H1 (cell line): ENCODE measurements at regions not wholly inside any gene's neighbourhood (a gene's known extent, or its start where the extent isn't known, plus 50 kb on each side); places are given as distances from the start of the nearest gene placed in this dataset.

Experiments
- CTCF ChIA-PET: fragments of 300-600 bp; sonication (Branson Sonifier 250); formaldehyde crosslinking; loops from one replicate; lab custom pipeline; 2021; ENCODE audit not compliant: partially characterized antibody; lab: Charles Lee
- POLR2A ChIA-PET: fragments of 300-600 bp; sonication (Branson Sonifier 250); formaldehyde crosslinking; loops from one replicate; lab custom pipeline; 2021; ENCODE audit warnings: inconsistent platforms; ENCODE audit not compliant: partially characterized antibody; lab: Charles Lee
- DNase-seq, 2 experiments: peaks; one replicate each; pipeline versions ENCODE4 v3.0.0 to v3.0.0-alpha.2; 2010 to 2022; ENCODE audit warnings: low spot score in 2 of 2, low read depth in 1 of 2, mixed read lengths in 1 of 2
- FAIRE-seq: peaks from 2 replicates; lab custom pipeline; 2011; peaks lifted over from hg19 to GRCh38; lab: Jason Lieb, UNC
- H2AFZ ChIP-seq: 2 replicates; pipeline ENCODE4 v1.8.1; 2012; ENCODE audit warnings: low read length, inconsistent platforms
- H2AK5ac ChIP-seq: 2 replicates; pipeline ENCODE4 v1.6.1; 2013; ENCODE audit warnings: low read depth, low read length
- H2BK120ac ChIP-seq: replicated peaks from 2 replicates; pipeline ENCODE3; 2013; ENCODE audit warnings: low read depth, low read length, inconsistent platforms
- H2BK12ac ChIP-seq: 2 replicates; pipeline ENCODE4 v1.6.1; 2013; ENCODE audit warnings: low read depth, low read length
- H2BK15ac ChIP-seq: 2 replicates; pipeline ENCODE4 v1.6.1; 2013; ENCODE audit warnings: low read length
- H2BK20ac ChIP-seq: 2 replicates; pipeline ENCODE4 v1.6.1; 2013; ENCODE audit warnings: low read length
- H2BK5ac ChIP-seq: 2 replicates; pipeline ENCODE4 v1.6.1; 2013; ENCODE audit warnings: low read depth, low read length
- H3K14ac ChIP-seq: 2 replicates; pipeline ENCODE4 v1.6.1; 2013; ENCODE audit warnings: inconsistent platforms; ENCODE audit not compliant: insufficient read length
- H3K18ac ChIP-seq: 2 replicates; pipeline ENCODE4 v1.6.1; 2013; ENCODE audit warnings: low read length; ENCODE audit errors: extremely low read depth
- H3K23ac ChIP-seq: 2 replicates; pipeline ENCODE4 v1.6.1; 2013; ENCODE audit warnings: inconsistent platforms; ENCODE audit not compliant: insufficient read length
- H3K23me2 ChIP-seq: 2 replicates; pipeline ENCODE4 v1.6.1; 2013; ENCODE audit warnings: low read depth, low read length
- H3K27ac ChIP-seq: 2 replicates; pipeline ENCODE4 v1.6.1; 2011; ENCODE audit warnings: low read depth, low read length, inconsistent platforms
- H3K27me3 ChIP-seq, 4 experiments: replicated peaks in 1 of 4; 1 replicate in 1 of 4; 2 replicates in 3 of 4; pipeline versions ENCODE4 v1.6.1 to v1.8.1; 2011 to 2013; ENCODE audit warnings: low read length in 3 of 4, mild to moderate bottlenecking in 3 of 4, inconsistent platforms in 2 of 4, mixed read lengths in 2 of 4, moderate library complexity in 1 of 4; ENCODE audit not compliant: control insufficient read depth in 3 of 4, insufficient read depth in 3 of 4; ENCODE audit errors: extremely low read depth in 1 of 4
- H3K36me3 ChIP-seq, 4 experiments: 2 replicates each; pipeline versions ENCODE4 v1.6.1 to v1.8.1; 2011 to 2013; ENCODE audit warnings: mild to moderate bottlenecking in 4 of 4, low read length in 3 of 4, moderate library complexity in 2 of 4, control low read depth in 1 of 4, inconsistent platforms in 1 of 4; ENCODE audit not compliant: insufficient read depth in 4 of 4, control insufficient read depth in 2 of 4
- H3K4ac ChIP-seq: replicated peaks from 2 replicates; pipeline ENCODE3; 2013; ENCODE audit warnings: low read length, low read depth, mixed read lengths, inconsistent platforms; ENCODE audit not compliant: insufficient read length
- H3K4me1 ChIP-seq, 4 experiments: replicated peaks in 1 of 4; 1 replicate in 1 of 4; 2 replicates in 3 of 4; pipeline versions ENCODE4 v1.6.1 to v1.8.1; 2011 to 2013; ENCODE audit warnings: low read length in 3 of 4, inconsistent platforms in 2 of 4, mixed read lengths in 1 of 4; ENCODE audit not compliant: insufficient read depth in 4 of 4, control insufficient read depth in 3 of 4
- H3K4me2 ChIP-seq, 2 experiments: 2 replicates each; pipeline versions ENCODE4 v1.6.1 to v1.8.1; 2011 to 2013; ENCODE audit warnings: low read depth in 2 of 2, low read length in 2 of 2, control low read depth in 1 of 2, inconsistent platforms in 1 of 2, mild to moderate bottlenecking in 1 of 2; ENCODE audit not compliant: insufficient read depth in 1 of 2
- H3K4me3 ChIP-seq, 4 experiments: fragments of 200-600, 300-600 bp in 1 of 4; sonication (generic), shearing (Covaris generic), sonication (Bioruptor Twin) in 1 of 4; 2 replicates each; pipeline versions ENCODE4 v1.5.1 to v1.8.1; 2011 to 2016; ENCODE audit warnings: low read length in 4 of 4, low read depth in 3 of 4, control low read depth in 2 of 4, inconsistent platforms in 2 of 4, mild to moderate bottlenecking in 2 of 4, mixed read lengths in 1 of 4, moderate library complexity in 1 of 4; ENCODE audit not compliant: insufficient read depth in 2 of 4; ENCODE audit errors: extremely low read depth in 1 of 4
- H3K56ac ChIP-seq: replicated peaks from 2 replicates; pipeline ENCODE3; 2013; ENCODE audit warnings: low read depth, mild to moderate bottlenecking, mixed read lengths, low read length, inconsistent platforms; ENCODE audit not compliant: insufficient read length
- H3K79me1 ChIP-seq: 2 replicates; pipeline ENCODE4 v1.6.1; 2013; ENCODE audit warnings: low read depth, low read length, control low read depth
- H3K79me2 ChIP-seq, 2 experiments: 2 replicates each; pipeline versions ENCODE4 v1.6.1 to v1.8.1; 2012 to 2013; ENCODE audit warnings: low read length in 2 of 2, mild to moderate bottlenecking in 2 of 2, inconsistent platforms in 1 of 2; ENCODE audit not compliant: insufficient read depth in 2 of 2, control insufficient read depth in 1 of 2
- H3K9ac ChIP-seq, 4 experiments: replicated peaks in 1 of 4; 1 replicate in 1 of 4; 2 replicates in 3 of 4; pipeline versions ENCODE4 v1.6.1 to v1.8.1; 2011 to 2013; ENCODE audit warnings: low read depth in 3 of 4, low read length in 3 of 4, control low read depth in 2 of 4, mild to moderate bottlenecking in 2 of 4, moderate library complexity in 2 of 4, inconsistent platforms in 1 of 4; ENCODE audit errors: extremely low read depth in 1 of 4
- H3K9me3 ChIP-seq, 2 experiments: 2 replicates each; pipeline versions ENCODE4 v1.6.1 to v1.8.1; 2012 to 2013; ENCODE audit warnings: mild to moderate bottlenecking in 2 of 2, moderate library complexity in 2 of 2, control low read depth in 1 of 2, inconsistent platforms in 1 of 2, low read depth in 1 of 2, low read length in 1 of 2, mixed read lengths in 1 of 2; ENCODE audit not compliant: insufficient read depth in 2 of 2
- H4K20me1 ChIP-seq, 2 experiments: replicated peaks in 1 of 2; 2 replicates each; pipeline versions ENCODE3 to v1.8.1; 2011 to 2013; ENCODE audit warnings: inconsistent platforms in 2 of 2, low read length in 2 of 2, mild to moderate bottlenecking in 1 of 2; ENCODE audit not compliant: insufficient read depth in 2 of 2, control insufficient read depth in 1 of 2
- H4K5ac ChIP-seq: 2 replicates; pipeline ENCODE4 v1.6.1; 2013; ENCODE audit warnings: low read length, low read depth, mixed read lengths, inconsistent platforms; ENCODE audit not compliant: insufficient read length
- H4K8ac ChIP-seq: 2 replicates; pipeline ENCODE4 v1.8.0; 2013; ENCODE audit warnings: mild to moderate bottlenecking, moderate library complexity, low read length, inconsistent platforms; ENCODE audit not compliant: insufficient read depth; ENCODE audit errors: extremely low read depth
- H4K91ac ChIP-seq: replicated peaks from 2 replicates; pipeline ENCODE3; 2013; ENCODE audit warnings: low read length, mixed read lengths, inconsistent platforms; ENCODE audit not compliant: insufficient read length
- BACH1 ChIP-seq: IDR thresholded peaks from 2 replicates; pipeline ENCODE4 v1.6.1; 2012; ENCODE audit warnings: low read length, improper control_type of control experiment
- BCL11A ChIP-seq, 2 experiments: IDR thresholded peaks; one replicate each; pipeline ENCODE4 v1.6.1; 2011; ENCODE audit warnings: low read depth in 2 of 2, low read length in 2 of 2, mild to moderate bottlenecking in 2 of 2
- CTBP2 ChIP-seq: IDR thresholded peaks from 2 replicates; pipeline ENCODE4 v1.7.0; 2011; ENCODE audit warnings: borderline replicate concordance, mild to moderate bottlenecking, moderate library complexity, mixed read lengths, low read length; ENCODE audit not compliant: insufficient read depth, insufficient read length
- EGR1 ChIP-seq: IDR thresholded peaks from 2 replicates; pipeline ENCODE4 v1.6.1; 2011; ENCODE audit warnings: low read depth, low read length, borderline replicate concordance
- GTF2F1 ChIP-seq: IDR thresholded peaks from 2 replicates; pipeline ENCODE4 v1.6.1; 2012; ENCODE audit warnings: low read depth, low read length, improper control_type of control experiment, borderline replicate concordance
- HDAC2 ChIP-seq, 2 experiments: fragments of 300-600 bp in 1 of 2; sonication (generic) in 1 of 2; IDR thresholded peaks; 2 replicates each; pipeline ENCODE4 v1.6.1; 2011 to 2012; ENCODE audit warnings: low read depth in 2 of 2, low read length in 2 of 2, mild to moderate bottlenecking in 2 of 2, moderate library complexity in 2 of 2, borderline replicate concordance in 1 of 2, inconsistent platforms in 1 of 2
- NANOG ChIP-seq: IDR thresholded peaks from 2 replicates; pipeline ENCODE4 v1.6.1; 2011; ENCODE audit warnings: low read length, low read depth, mild to moderate bottlenecking, inconsistent platforms; ENCODE audit not compliant: insufficient read depth, poor library complexity, severe bottlenecking
- NRF1 ChIP-seq: IDR thresholded peaks from 2 replicates; pipeline ENCODE4 v1.6.1; 2011; ENCODE audit warnings: mild to moderate bottlenecking, low read depth, low read length, improper control_type of control experiment
- PHF8 ChIP-seq: fragments of 200-600 bp; sonication (generic); conservative IDR thresholded peaks from 2 replicates; pipeline ENCODE4 v1.7.1; 2012; ENCODE audit warnings: low read depth, mild to moderate bottlenecking, inconsistent platforms, low read length, moderate library complexity
- POLR2A ChIP-seq, 2 experiments: IDR thresholded peaks; 1 replicate in 1 of 2; 2 replicates in 1 of 2; pipeline ENCODE4 v1.6.1; 2011; ENCODE audit warnings: low read depth in 2 of 2, low read length in 2 of 2, mild to moderate bottlenecking in 2 of 2; ENCODE audit errors: control extremely low read depth in 1 of 2
- POLR2AphosphoS5 ChIP-seq: IDR thresholded peaks from 2 replicates; pipeline ENCODE4 v1.6.1; 2011; ENCODE audit warnings: low read depth, low read length
- RBBP5 ChIP-seq: IDR thresholded peaks from 2 replicates; pipeline ENCODE4 v1.7.1; 2012; ENCODE audit warnings: low read depth, mild to moderate bottlenecking, inconsistent platforms, low read length, moderate library complexity, borderline replicate concordance
- SAP30 ChIP-seq: fragments of 300-600 bp; sonication (generic); IDR thresholded peaks from 2 replicates; pipeline ENCODE4 v1.7.1; 2012; ENCODE audit warnings: low read length, moderate library complexity, mild to moderate bottlenecking, inconsistent platforms; ENCODE audit not compliant: insufficient read depth, insufficient replicate concordance
- TBP ChIP-seq: IDR thresholded peaks from 2 replicates; pipeline ENCODE4 v1.6.1; 2011; ENCODE audit warnings: low read depth, low read length, improper control_type of control experiment
- WGBS, 2 experiments: shearing (Covaris generic) in 1 of 2; methylation state at CpG; one replicate each; pipeline versions ENCODE4 v1.1.6 to v1.1.7; 2013 to 2015; ENCODE audit warnings: low lambda C conversion rate in 2 of 2, mixed read lengths in 2 of 2, inconsistent platforms in 1 of 2, low coverage in 1 of 2, missing lambda C conversion rate in 1 of 2; ENCODE audit not compliant: insufficient replicate concordance in 2 of 2, insufficient coverage in 1 of 2, insufficient read length in 1 of 2; ENCODE audit errors: extremely low coverage in 1 of 2, missing lambda C conversion rate in 1 of 2; 5-methylcytosine and 5-hydroxymethylcytosine counted together

- Histone ChIP-seq H3K4me3 (no peak overlapping the region), H3K23me2 (no peaks in the 10 kb centered on the region), H3K36me3 (no peaks in the 10 kb centered on the region), H3K4me2 (no peak overlapping the region), H4K91ac (no peak overlapping the region), H3K18ac (no peak overlapping the region), H3K9ac (no peak overlapping the region), H2BK12ac (no peak overlapping the region), H4K20me1 (no peaks in the 10 kb centered on the region), H4K8ac (no peak overlapping the region), H2BK15ac (no peak overlapping the region), H3K14ac (no peak overlapping the region), H3K79me2 (no peaks in the 10 kb centered on the region), H3K56ac (no peak overlapping the region), H4K5ac (no peak overlapping the region), H2AK5ac (no peak overlapping the region), H2BK20ac (no peak overlapping the region), H3K9me3 (no peaks in the 10 kb centered on the region), H3K27me3 (no peaks in the 10 kb centered on the region), H3K4ac (no peak overlapping the region), H3K79me1 (no peaks in the 10 kb centered on the region), H2BK5ac (no peak overlapping the region), H3K4me1 (peaks cover 0 to 3% (median 0%) of the 10 kb centered on the region in 4 experiments; a peak in 1 of 7 replicates), H2AFZ (no peak overlapping the region), H3K23ac (no peak overlapping the region), H2BK120ac (no peak overlapping the region), H3K27ac (no peak overlapping the region)
- WGBS, 2 experiments = 93% methylated on average over 3 of the region's 3 CpGs; no CpG with 5 or more reads in 1 of the 2 experiments
- ChIA-PET CTCF (no interaction called here), POLR2A (no interaction called here)
- FAIRE-seq (no peak), DNase-seq (no peak)
- TF ChIP-seq NRF1 = no peak
- TF ChIP-seq PHF8 = no peak
- TF ChIP-seq BCL11A (IDR thresholded peaks at IDR 0.05; ENCODE audit: low read depth in 2 of 2, low read length in 2 of 2) = no peak
- no peak for TF ChIP-seq GTF2F1
- TF ChIP-seq CTBP2 = no peak
- TF ChIP-seq SAP30 = no peak
- TF ChIP-seq POLR2A (IDR thresholded peaks at IDR 0.05; ENCODE audit: control extremely low read depth in 1 of 2, low read depth in 2 of 2, low read length in 2 of 2) = no peak
- TF ChIP-seq TBP = no peak
- TF ChIP-seq RBBP5 = no peak
- no peak for TF ChIP-seq HDAC2 (IDR thresholded peaks at IDR 0.05; ENCODE audit: borderline replicate concordance in 1 of 2, low read depth in 2 of 2, low read length in 2 of 2)
- no peak for TF ChIP-seq EGR1
- TF ChIP-seq POLR2AphosphoS5 = no peak
- TF ChIP-seq BACH1 = no peak
- TF ChIP-seq NANOG = no peak
Measured at GRCh38 chr5:166957782-166958181, 1333.7 kb upstream of the WWC1 start.
